OCI-LY1 (cell line): ENCODE measurements at regions not wholly inside any gene's neighbourhood (a gene's known extent, or its start where the extent isn't known, plus 50 kb on each side); places are given as distances from the start of the nearest gene placed in this dataset.

Source experiments
- H2AFZ ChIP-seq: fragments of 200-600 bp; sonication (generic), shearing (Covaris generic); 2 replicates; pipeline ENCODE4 v1.6.0; 2014; ENCODE audit warnings: antibody characterized with exemption, mild to moderate bottlenecking, low read length
- H3F3A ChIP-seq: fragments of 200-600 bp; sonication (generic), shearing (Covaris generic); 2 replicates; pipeline ENCODE4 v1.6.0; 2014; ENCODE audit warnings: mild to moderate bottlenecking, antibody characterized with exemption, low read length, moderate library complexity; ENCODE audit not compliant: insufficient read depth
- H3K27ac ChIP-seq: fragments of 200-600 bp; sonication (generic); 2 replicates; pipeline ENCODE4 v1.5.1; 2014; ENCODE audit warnings: low read length, mixed run types, mild to moderate bottlenecking, low read depth; ENCODE audit not compliant: poor library complexity, severe bottlenecking
- H3K27me3 ChIP-seq: fragments of 200-600 bp; sonication (generic); 2 replicates; pipeline ENCODE4 v1.6.0; 2014; ENCODE audit warnings: antibody characterized with exemption, mild to moderate bottlenecking, low read length, moderate library complexity; ENCODE audit not compliant: insufficient read depth
- H3K36me3 ChIP-seq: fragments of 200-600 bp; sonication (generic); 2 replicates; pipeline ENCODE4 v1.6.1; 2014; ENCODE audit warnings: mild to moderate bottlenecking, antibody characterized with exemption, low read length, moderate library complexity, mixed read lengths; ENCODE audit not compliant: insufficient read depth
- H3K4me1 ChIP-seq: fragments of 200-600 bp; sonication (generic); 2 replicates; pipeline ENCODE4 v1.5.1; 2014; ENCODE audit warnings: mild to moderate bottlenecking, low read length, moderate library complexity; ENCODE audit not compliant: insufficient read depth, severe bottlenecking
- H3K4me2 ChIP-seq: fragments of 200-600 bp; sonication (generic), shearing (Covaris generic); 2 replicates; pipeline ENCODE4 v1.6.1; 2014; ENCODE audit warnings: low read length
- H3K4me3 ChIP-seq: fragments of 200-600 bp; sonication (generic); 2 replicates; pipeline ENCODE4 v1.5.1; 2014; ENCODE audit warnings: low read length, low read depth, mild to moderate bottlenecking, mixed read lengths; ENCODE audit not compliant: poor library complexity, severe bottlenecking
- H3K79me2 ChIP-seq: fragments of 200-600 bp; shearing (Covaris generic); 2 replicates; pipeline ENCODE4 v1.6.1; 2016; ENCODE audit warnings: mixed run types, low read length, mixed read lengths; ENCODE audit not compliant: insufficient read depth
- H3K9ac ChIP-seq: fragments of 200-600 bp; sonication (generic), shearing (Covaris generic); 2 replicates; pipeline ENCODE4 v1.6.1; 2014; ENCODE audit warnings: mild to moderate bottlenecking, low read length, mixed read lengths
- H3K9me2 ChIP-seq: fragments of 200-600 bp; sonication (generic), shearing (Covaris generic); 2 replicates; pipeline ENCODE4 v1.6.1; 2014; ENCODE audit warnings: low read depth, mild to moderate bottlenecking, low read length, mixed read lengths
- H3K9me3 ChIP-seq: fragments of 200-600 bp; shearing (Covaris generic); 2 replicates; pipeline ENCODE4 v1.6.1; 2014; ENCODE audit warnings: low read length, mixed read lengths
- H4K20me1 ChIP-seq: fragments of 200-600 bp; sonication (generic), shearing (Covaris generic); 2 replicates; pipeline ENCODE4 v1.6.0; 2016; ENCODE audit warnings: mild to moderate bottlenecking, low read length; ENCODE audit not compliant: insufficient read depth
- CTCF ChIP-seq: fragments of 200-600 bp; sonication (generic), shearing (Covaris generic); IDR thresholded peaks from 2 replicates; pipeline ENCODE4 v1.5.1; 2017; ENCODE audit warnings: mild to moderate bottlenecking, antibody characterized with exemption, low read length, moderate library complexity, mixed read lengths
- EZH2 ChIP-seq: fragments of 200-600 bp; sonication (generic), shearing (Covaris generic); IDR thresholded peaks from 2 replicates; pipeline ENCODE4 v1.8.0; 2017; ENCODE audit warnings: borderline replicate concordance, mixed run types, mild to moderate bottlenecking, antibody characterized with exemption, low read length, moderate library complexity, mixed read lengths

- Histone ChIP-seq H3K4me2 (no peak overlapping the region), H3F3A (no peaks in the 10 kb centered on the region), H3K4me1 (no peaks in the 10 kb centered on the region), H2AFZ (no peak overlapping the region), H3K36me3 (no peaks in the 10 kb centered on the region), H3K4me3 (no peak overlapping the region), H3K27me3 (no peaks in the 10 kb centered on the region), H3K27ac (no peak overlapping the region), H4K20me1 (no peaks in the 10 kb centered on the region), H3K9me3 (no peaks in the 10 kb centered on the region), H3K79me2 (no peaks in the 10 kb centered on the region), H3K9ac (no peak overlapping the region), H3K9me2 (no peaks in the 10 kb centered on the region)
- TF ChIP-seq CTCF (no peak), EZH2 (no peak)
These were observed 60.3 kb upstream of the EPHA6 start for GRCh38 chr3:96754128-96754527.

GRCh38 chr3:96755519-96755918, 58.9 kb upstream of the EPHA6 start:
- TF ChIP-seq EZH2 (no peak), CTCF (no peak)
- no peaks in the 10 kb centered on the region for H4K20me1 ChIP-seq
- no peaks in the 10 kb centered on the region for H3K4me1 ChIP-seq
- H3K36me3 ChIP-seq, result no peaks in the 10 kb centered on the region
- H3F3A ChIP-seq, result no peaks in the 10 kb centered on the region
- no peak overlapping the region for H3K4me3 ChIP-seq
- H3K9ac ChIP-seq, result no peak overlapping the region
- H2AFZ ChIP-seq, result no peak overlapping the region
- H3K4me2 ChIP-seq, result no peak overlapping the region
- H3K79me2 ChIP-seq, result no peaks in the 10 kb centered on the region
- H3K27me3 ChIP-seq, result no peaks in the 10 kb centered on the region
- no peak overlapping the region for H3K27ac ChIP-seq
- H3K9me3 ChIP-seq, result no peaks in the 10 kb centered on the region
- H3K9me2 ChIP-seq, result no peaks in the 10 kb centered on the region

GRCh38 chr3:96756516-96756915, 57.9 kb upstream of the EPHA6 start:
- no peaks in the 10 kb centered on the region for H3K79me2 ChIP-seq
- H3K4me1 ChIP-seq, result no peaks in the 10 kb centered on the region
- no peak overlapping the region for H3K9ac ChIP-seq
- H2AFZ ChIP-seq, result no peak overlapping the region
- H3K4me2 ChIP-seq, result no peak overlapping the region
- no peaks in the 10 kb centered on the region for H4K20me1 ChIP-seq
- no peak overlapping the region for H3K4me3 ChIP-seq
- no peaks in the 10 kb centered on the region for H3K9me3 ChIP-seq
- no peaks in the 10 kb centered on the region for H3F3A ChIP-seq
- H3K27me3 ChIP-seq, result no peaks in the 10 kb centered on the region
- TF ChIP-seq EZH2, result no peak
- no peak for TF ChIP-seq CTCF
- H3K9me2 ChIP-seq, result no peaks in the 10 kb centered on the region
- no peaks in the 10 kb centered on the region for H3K36me3 ChIP-seq
- no peak overlapping the region for H3K27ac ChIP-seq
